ENCODE measurements at regions not wholly inside any gene's neighbourhood (a gene's known extent, or its start where the extent isn't known, plus 50 kb on each side); places are given as distances from the start of the nearest gene placed in this dataset.
A peak's percentile ranks its signal among the peaks of the same experiment; 100 is the strongest.

GRCh38 chr18:34126121-34126520 is 98.6 kb downstream of the NOL4 start:
- Histone ChIP-seq H3K9me3 (no peaks in the 10 kb centered on the region), H3K27me3 (ENCODE audit: low read depth) (no peaks in the 10 kb centered on the region), H3K4me1 (no peaks in the 10 kb centered on the region), H3K4me3 (no peak overlapping the region), H3K36me3 (no peaks in the 10 kb centered on the region), H3K27ac (no peak overlapping the region)
- no peak for ATAC-seq
- TF ChIP-seq CTCF (IDR thresholded peaks at IDR 0.05), result no peak
- DNase-seq, result no peak
- intact Hi-C loops (cut with DNase I), result no loop called here

GRCh38 chr18:34122724-34123334 is 101.9 kb downstream of the NOL4 start:
- no peaks in the 10 kb centered on the region for H3K27me3 ChIP-seq (ENCODE audit: low read depth)
- H3K4me1 ChIP-seq, result no peaks in the 10 kb centered on the region
- no peak overlapping the region for H3K27ac ChIP-seq
- ATAC-seq (peak; percentile 69 to 83), DNase-seq (no peak)
- H3K4me3 ChIP-seq, result no peak overlapping the region
- TF ChIP-seq CTCF (IDR thresholded peaks at IDR 0.05), result peak; percentile 73
- H3K9me3 ChIP-seq, result no peaks in the 10 kb centered on the region
- intact Hi-C loops (cut with DNase I), result no loop called here
- H3K36me3 ChIP-seq, result no peaks in the 10 kb centered on the region

GRCh38 chr18:34121200-34121721 is 103.5 kb downstream of the NOL4 start:
- peak; percentile 78 to 91 for ATAC-seq
- H3K4me3 ChIP-seq, result no peak overlapping the region

GRCh38 chr18:34120294-34120693 is 104.4 kb downstream of the NOL4 start:
- ATAC-seq (no peak), DNase-seq (no peak)
- intact Hi-C loops (cut with DNase I), result no loop called here
- no peaks in the 10 kb centered on the region for H3K4me1 ChIP-seq
- H3K36me3 ChIP-seq, result no peaks in the 10 kb centered on the region
- no peaks in the 10 kb centered on the region for H3K9me3 ChIP-seq
- H3K4me3 ChIP-seq, result no peak overlapping the region
- no peak overlapping the region for H3K27ac ChIP-seq
- no peaks in the 10 kb centered on the region for H3K27me3 ChIP-seq (ENCODE audit: low read depth)
- no peak for TF ChIP-seq CTCF (IDR thresholded peaks at IDR 0.05)

More at GRCh38 chr18:34121200-34121721, 103.5 kb downstream of the NOL4 start:
- Histone ChIP-seq H3K4me1 (no peaks in the 10 kb centered on the region), H3K27ac (no peak overlapping the region), H3K27me3 (ENCODE audit: low read depth) (no peaks in the 10 kb centered on the region), H3K36me3 (no peaks in the 10 kb centered on the region), H3K9me3 (no peaks in the 10 kb centered on the region)
- no peak for TF ChIP-seq CTCF (IDR thresholded peaks at IDR 0.05)
- no peak for DNase-seq
- intact Hi-C loops (cut with DNase I), result no loop called here

GRCh38 chr18:34117319-34117718 is 107.4 kb downstream of the NOL4 start:
- Histone ChIP-seq H3K27me3 (ENCODE audit: low read depth) (no peaks in the 10 kb centered on the region), H3K9me3 (no peaks in the 10 kb centered on the region), H3K4me3 (no peak overlapping the region), H3K4me1 (no peaks in the 10 kb centered on the region), H3K27ac (no peak overlapping the region), H3K36me3 (no peaks in the 10 kb centered on the region)
- peak; percentile 57 to 68 for ATAC-seq
- intact Hi-C loops (cut with DNase I), result loop anchor here (10.0 kb wide), 1 partner anchor 667 kb away; no protein-coding TSS in a partner anchor
- TF ChIP-seq CTCF (IDR thresholded peaks at IDR 0.05), result no peak
- DNase-seq, result no peak
